ENCODE measurements at regions not wholly inside any gene's neighbourhood (a gene's known extent, or its start where the extent isn't known, plus 50 kb on each side); places are given as distances from the start of the nearest gene placed in this dataset.
"Not testable (repeated sequence)": the region's sequence is repeated elsewhere in the genome, so short reads cannot be mapped to it uniquely, and the experiment has no call there.

DNA sequence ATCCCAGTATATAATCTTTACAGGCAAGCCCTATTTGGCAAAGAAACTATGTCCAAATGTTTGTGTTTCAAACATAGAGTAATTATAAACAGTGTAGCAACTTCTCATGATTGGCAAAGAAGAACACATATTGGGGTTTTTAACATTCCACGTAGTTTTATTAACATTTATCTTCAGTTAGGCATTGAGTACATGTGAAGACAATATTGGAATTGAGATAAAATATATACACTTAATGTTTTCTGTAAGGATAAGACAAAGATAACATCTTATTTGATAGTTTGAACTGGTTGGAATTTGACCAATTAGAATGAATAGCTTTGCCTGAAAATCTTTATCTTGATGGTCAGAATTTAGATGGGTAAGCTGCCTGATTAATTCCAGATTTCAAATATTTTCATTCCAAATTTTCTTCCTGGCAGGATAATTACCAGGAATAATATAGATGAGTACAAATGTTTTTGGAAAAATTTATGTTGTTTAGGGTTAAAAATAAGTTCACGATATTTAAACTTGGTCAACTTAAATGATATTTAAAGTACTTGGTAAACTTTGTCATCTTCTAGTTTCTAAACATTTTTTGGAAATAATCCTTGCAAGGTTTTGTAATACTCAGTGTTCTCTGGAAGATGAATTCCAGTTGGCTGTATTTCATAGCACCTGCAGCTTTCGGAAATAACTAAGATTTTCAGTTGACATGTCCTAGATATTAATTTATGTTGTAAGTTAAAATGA lies 536.5 kb upstream of the SPRY2 start:
- POLR2A ChIA-PET = no interaction called here
- DNase-seq (ENCODE audit: low read depth in 1 of 2, low spot score in 1 of 2) (no peak), ATAC-seq (no peak), FAIRE-seq (no peak)
- CTCF ChIA-PET = no interaction called here
- no peak overlapping the region for H3K4me3 ChIP-seq
- no peak overlapping the region for H3K27ac ChIP-seq
- 54% methylated on average over 3 of the region's 3 CpGs for WGBS (ENCODE audit: missing lambda C conversion rate)
- H3K4me2 ChIP-seq = no peak overlapping the region
- no peaks in the 10 kb centered on the region for H3K4me1 ChIP-seq
- TF ChIP-seq JUN (IDR thresholded peaks at IDR 0.05) (no peak), RFX5 (IDR thresholded peaks at IDR 0.05) (no peak), GATA3 (IDR thresholded peaks at IDR 0.05; ENCODE audit: borderline replicate concordance) (no peak), CBX2 (IDR thresholded peaks at IDR 0.05; ENCODE audit: borderline replicate concordance, low read depth) (no peak)
- no peaks in the 10 kb centered on the region for H3K9me3 ChIP-seq

DNA sequence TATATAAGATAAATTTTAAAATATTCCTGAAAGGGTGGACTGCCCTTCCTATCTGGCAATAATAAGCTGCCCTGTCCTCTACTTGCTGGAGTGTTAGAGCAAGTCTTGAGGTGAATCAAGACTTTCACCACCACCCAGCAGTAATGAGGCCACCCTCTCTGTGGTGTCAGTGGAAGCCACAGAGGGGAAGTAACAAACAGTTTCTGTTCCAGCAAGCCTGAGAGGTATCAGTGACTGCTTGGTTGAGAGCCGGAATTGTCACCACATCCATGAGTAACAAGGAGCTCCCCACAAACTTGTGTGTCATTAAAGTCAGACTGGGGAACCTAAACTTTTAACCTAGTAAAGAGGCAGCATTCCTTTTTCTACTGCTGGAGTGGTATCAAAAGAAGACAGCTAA lies 532.7 kb upstream of the SPRY2 start:
- DNase-seq (ENCODE audit: low read depth in 1 of 2, low spot score in 1 of 2) (no peak), ATAC-seq (no peak), FAIRE-seq (no peak)
- ChIA-PET CTCF (no interaction called here), POLR2A (no interaction called here)
- 17% methylated on average over 1 of the region's 1 CpG for WGBS (ENCODE audit: missing lambda C conversion rate)
- Histone ChIP-seq H3K4me1 (no peaks in the 10 kb centered on the region), H3K27ac (no peak overlapping the region), H3K4me2 (no peak overlapping the region), H3K4me3 (no peak overlapping the region), H3K9me3 (no peaks in the 10 kb centered on the region)
- TF ChIP-seq CBX8 (IDR thresholded peaks at IDR 0.05) = no peak
- no peak for TF ChIP-seq HOXA7 (CRISPR knock-in tag; IDR thresholded peaks at IDR 0.05)

DNA sequence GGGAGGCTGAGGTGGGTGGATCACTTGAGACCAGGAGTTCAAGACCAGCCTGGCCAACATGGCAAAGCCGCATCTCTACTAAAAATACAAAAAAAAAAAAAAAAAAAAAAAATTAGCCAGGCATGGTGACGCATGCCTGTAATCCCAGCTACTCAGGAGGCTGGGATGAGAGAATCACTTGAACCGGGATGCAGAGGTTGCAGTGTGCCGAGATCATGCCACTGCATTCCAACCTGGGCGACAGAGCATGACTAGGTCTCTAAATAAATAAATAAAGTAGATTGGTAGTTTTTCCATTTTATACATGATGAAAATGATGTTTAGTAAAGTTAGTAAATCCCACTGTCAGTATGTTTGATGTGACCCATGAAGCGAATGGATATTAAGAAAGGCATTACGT lies 531.0 kb upstream of the SPRY2 start:
- DNase-seq (ENCODE audit: low read depth in 1 of 2, low spot score in 1 of 2); ATAC-seq; POLR2A ChIA-PET; H3K27ac ChIP-seq; H3K9me3 ChIP-seq; H3K4me3 ChIP-seq; CTCF ChIA-PET; H3K4me2 ChIP-seq; H3K4me1 ChIP-seq; FAIRE-seq: not testable (repeated sequence)
- 73% methylated on average over 7 of the region's 7 CpGs for WGBS (ENCODE audit: missing lambda C conversion rate)

DNA sequence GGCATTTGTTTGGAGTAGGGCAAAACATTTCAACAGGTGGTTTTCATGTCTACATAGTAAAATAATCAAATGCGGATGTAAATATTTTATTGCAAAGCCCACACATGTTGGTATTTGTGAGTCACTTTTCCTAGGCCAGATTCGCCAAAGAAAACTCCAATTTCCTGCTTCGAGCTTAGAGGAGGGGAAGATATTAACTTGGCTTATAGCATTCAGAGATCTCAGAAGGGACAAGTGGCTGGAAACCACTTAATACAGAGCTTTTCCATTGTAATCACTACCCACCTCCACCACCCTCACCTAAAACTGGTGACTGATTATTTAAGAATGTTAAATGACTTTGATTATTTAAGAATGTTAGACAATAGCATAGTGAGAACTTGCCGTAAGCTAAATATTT lies 530.6 kb upstream of the SPRY2 start:
- H3K4me1 ChIP-seq = no peaks in the 10 kb centered on the region
- 78% methylated on average over 4 of the region's 4 CpGs for WGBS (ENCODE audit: missing lambda C conversion rate)
- ChIA-PET CTCF (no interaction called here), POLR2A (no interaction called here)
- no peak for ATAC-seq
- H3K9me3 ChIP-seq = no peaks in the 10 kb centered on the region
- H3K27ac ChIP-seq = no peak overlapping the region
- FAIRE-seq = no peak
- no peak for TF ChIP-seq EP300 (IDR thresholded peaks at IDR 0.05)
- H3K4me3 ChIP-seq = no peak overlapping the region
- DNase-seq (ENCODE audit: low read depth in 1 of 2, low spot score in 1 of 2) = no peak
- H3K4me2 ChIP-seq = no peak overlapping the region

DNA sequence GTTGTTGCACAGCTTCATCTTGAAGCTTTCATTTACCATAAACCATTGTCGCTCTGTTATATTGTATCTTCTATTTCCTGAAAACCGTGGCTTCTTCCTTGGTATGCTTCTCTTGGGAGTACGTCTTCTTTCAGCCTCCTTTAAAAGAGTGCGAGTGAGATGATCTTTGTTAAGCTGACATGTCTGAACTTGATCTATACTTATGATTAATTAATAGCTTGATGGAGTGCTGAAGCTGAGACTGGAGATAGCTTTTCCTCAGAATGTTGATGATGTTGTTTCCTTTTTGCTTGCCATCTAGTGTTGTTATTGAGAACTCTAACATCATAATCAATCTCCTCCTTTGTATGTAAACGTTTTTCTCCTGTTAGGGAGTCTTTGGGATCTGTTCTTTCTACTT lies 529.3 kb upstream of the SPRY2 start:
- TF ChIP-seq SMC3 (IDR thresholded peaks at IDR 0.05) (no peak), FOSB (CRISPR knock-in tag; IDR thresholded peaks at IDR 0.05) (no peak), HMGXB4 (CRISPR knock-in tag; IDR thresholded peaks at IDR 0.05; ENCODE audit: borderline replicate concordance) (no peak), FOXS1 (CRISPR knock-in tag; IDR thresholded peaks at IDR 0.05) (no peak), ZSCAN20 (CRISPR knock-in tag; IDR thresholded peaks at IDR 0.05) (no peak), RFX5 (IDR thresholded peaks at IDR 0.05) (no peak), ZFP36 (IDR thresholded peaks at IDR 0.05; ENCODE audit: borderline replicate concordance, partially characterized antibody) (no peak), NPAS2 (CRISPR knock-in tag; IDR thresholded peaks at IDR 0.05; ENCODE audit: borderline replicate concordance) (no peak)
- 52% methylated on average over 5 of the region's 5 CpGs for WGBS (ENCODE audit: missing lambda C conversion rate)
- POLR2A ChIA-PET = no interaction called here
- no peak overlapping the region for H3K27ac ChIP-seq
- CTCF ChIA-PET = no interaction called here
- no peak for ATAC-seq
- no peaks in the 10 kb centered on the region for H3K9me3 ChIP-seq
- no peak for FAIRE-seq
- no peak overlapping the region for H3K4me3 ChIP-seq
- DNase-seq (ENCODE audit: low read depth in 1 of 2, low spot score in 1 of 2) = no peak
- no peaks in the 10 kb centered on the region for H3K4me1 ChIP-seq
- no peak overlapping the region for H3K4me2 ChIP-seq

All from A549 (cell line).